NCI-H82 treated with DMSO at 0.1 percent for 48 hours (cell line): ENCODE measurements at regions not wholly inside any gene's neighbourhood (a gene's known extent, or its start where the extent isn't known, plus 50 kb on each side); places are given as distances from the start of the nearest gene placed in this dataset.

Experiments
- DNase-seq: peaks from one replicate; lab custom pipeline; 2025; ENCODE audit not compliant: unreplicated experiment; lab: John Stamatoyannopoulos, UW

- DNase-seq: no peak
Measured at GRCh38 chr15:62922514-62922913, 120.0 kb upstream of the TPM1 start.

DNA sequence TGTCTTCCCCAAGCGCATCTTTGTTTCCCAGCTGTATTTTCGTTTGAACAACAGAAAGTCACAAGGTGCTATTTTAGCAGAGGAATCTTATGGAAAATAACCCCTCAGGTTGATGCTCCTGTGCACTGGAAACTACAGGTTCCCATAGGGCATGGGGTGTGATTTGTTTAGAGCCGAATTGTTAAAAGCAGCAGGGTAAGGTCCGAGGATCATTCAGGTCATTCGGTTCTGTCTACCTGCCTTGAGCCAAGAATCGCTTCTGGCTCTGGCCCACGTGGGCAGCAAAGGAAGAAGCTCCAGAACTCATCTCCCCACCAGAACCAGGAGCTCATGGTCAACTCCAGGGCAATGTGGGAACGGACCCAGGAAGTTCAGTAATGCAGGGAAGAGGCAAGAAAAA, 116.7 kb upstream of the TPM1 start:
- no peak for DNase-seq

DNA sequence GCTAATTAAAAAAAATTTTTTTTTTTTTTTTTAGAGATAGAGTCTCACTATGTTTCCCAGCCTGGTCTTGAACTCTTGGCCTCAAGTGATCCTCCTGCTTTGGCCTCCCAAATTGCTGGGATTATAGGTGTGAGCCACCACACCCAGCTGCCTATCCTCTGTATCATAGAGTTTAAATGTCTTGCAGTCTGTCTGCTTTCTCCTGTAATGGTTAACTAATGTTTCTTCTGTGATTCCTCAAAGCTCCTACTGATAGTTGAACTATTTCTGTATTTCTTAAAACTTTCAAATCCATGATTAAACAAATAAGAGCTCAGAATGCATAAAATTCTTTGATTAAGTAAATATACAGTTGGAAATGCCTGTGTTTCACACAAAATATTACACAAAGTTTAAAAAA, 115.4 kb upstream of the TPM1 start:
- DNase-seq: no peak

GRCh38 chr15:62927836-62928235, 114.7 kb upstream of the TPM1 start:
- DNase-seq: no peak

DNA sequence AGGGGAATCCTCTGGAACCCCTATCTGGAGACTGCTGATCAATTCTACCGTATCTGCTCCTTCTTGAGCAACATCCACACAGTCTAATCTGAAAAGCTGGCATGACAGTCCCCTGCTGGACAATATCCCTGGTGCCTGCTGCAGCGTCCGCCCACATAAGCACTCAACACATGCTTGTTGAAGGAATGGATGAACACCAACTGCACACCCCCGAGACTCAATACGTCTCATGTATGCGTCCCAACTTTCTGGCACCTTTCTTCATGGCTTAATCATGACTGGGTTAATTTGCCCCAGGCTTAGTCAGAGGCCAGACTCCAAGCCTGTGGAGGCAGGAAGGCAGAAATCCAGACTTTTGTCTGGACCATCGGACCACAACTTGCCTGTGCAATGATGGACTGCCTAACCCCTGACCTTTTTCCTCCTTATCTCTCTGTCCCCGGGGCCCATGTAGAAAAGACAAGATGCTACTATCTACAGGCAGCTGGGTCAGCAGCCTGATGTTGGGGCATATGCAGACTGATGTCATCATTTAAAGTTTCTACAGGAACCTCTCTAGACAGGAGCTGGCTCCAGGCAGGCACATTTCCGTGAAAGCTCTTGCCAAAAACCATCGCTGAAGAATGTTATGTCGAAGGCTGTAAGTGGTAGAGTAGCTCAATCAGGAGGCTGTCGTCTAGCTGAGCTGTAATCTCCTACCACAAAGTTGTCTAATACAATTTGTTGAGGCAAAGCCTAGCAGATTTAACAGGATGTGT, 114.1 kb upstream of the TPM1 start:
- peak; percentile 4 for DNase-seq

GRCh38 chr15:62929000-62929357, 113.6 kb upstream of the TPM1 start:
- DNase-seq: no peak

DNA sequence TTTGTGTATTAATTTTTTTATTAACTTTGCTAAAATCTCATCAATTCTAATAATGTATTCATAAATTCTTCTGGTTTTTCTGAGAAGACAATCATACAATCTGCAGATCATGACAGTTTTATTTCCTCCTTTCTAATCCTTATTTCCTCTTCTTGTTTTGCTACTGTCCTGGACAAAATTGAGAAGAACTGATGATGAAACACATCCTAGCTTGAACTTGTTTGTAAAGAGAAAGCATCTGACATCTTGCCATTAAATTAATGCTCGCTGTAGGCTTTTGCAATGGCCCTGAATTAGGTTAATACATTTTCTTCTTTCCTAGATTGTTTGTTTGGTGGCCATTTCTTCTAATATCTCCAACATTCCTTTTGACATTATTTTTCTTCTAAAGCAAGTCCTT, 110.9 kb upstream of the TPM1 start:
- no peak for DNase-seq

DNA sequence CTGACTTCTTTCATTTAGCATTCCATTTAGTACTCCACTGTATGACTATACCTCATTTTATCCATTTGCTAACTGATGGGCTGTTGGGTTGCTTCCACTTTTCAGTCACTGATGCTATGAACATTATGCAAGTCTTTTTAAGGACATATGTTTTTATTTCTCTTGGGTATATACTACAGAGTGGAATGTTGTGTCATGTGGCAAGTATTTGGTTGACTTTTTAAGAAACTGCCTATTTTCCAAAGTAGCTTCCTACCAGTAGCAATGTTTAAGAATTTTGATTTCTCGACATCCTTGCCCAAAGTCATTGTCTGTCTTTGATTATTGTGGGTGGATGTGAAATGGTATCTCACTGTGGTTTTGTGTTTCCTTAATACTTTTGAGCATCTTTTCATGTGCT, 110.1 kb upstream of the TPM1 start:
- DNase-seq: no peak

DNA sequence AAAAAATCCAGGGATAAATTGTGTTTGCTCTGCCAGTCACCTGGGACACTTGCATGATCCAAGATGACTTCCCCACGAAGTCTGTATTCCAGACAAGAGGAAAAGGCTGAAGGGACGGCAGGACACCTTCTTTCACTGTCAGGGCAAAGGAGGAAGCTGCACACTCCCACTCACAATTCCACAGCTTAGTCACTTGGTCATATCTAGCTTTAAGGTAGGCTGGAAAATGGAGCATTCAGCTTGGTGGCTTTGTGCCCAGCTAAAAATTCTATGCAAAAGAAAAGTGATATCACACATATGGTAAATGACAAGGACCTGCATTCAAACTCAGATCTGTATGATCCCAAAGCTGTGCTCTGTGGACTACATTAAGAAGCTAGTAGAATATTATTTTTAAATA, 109.2 kb upstream of the TPM1 start:
- no peak for DNase-seq

DNA sequence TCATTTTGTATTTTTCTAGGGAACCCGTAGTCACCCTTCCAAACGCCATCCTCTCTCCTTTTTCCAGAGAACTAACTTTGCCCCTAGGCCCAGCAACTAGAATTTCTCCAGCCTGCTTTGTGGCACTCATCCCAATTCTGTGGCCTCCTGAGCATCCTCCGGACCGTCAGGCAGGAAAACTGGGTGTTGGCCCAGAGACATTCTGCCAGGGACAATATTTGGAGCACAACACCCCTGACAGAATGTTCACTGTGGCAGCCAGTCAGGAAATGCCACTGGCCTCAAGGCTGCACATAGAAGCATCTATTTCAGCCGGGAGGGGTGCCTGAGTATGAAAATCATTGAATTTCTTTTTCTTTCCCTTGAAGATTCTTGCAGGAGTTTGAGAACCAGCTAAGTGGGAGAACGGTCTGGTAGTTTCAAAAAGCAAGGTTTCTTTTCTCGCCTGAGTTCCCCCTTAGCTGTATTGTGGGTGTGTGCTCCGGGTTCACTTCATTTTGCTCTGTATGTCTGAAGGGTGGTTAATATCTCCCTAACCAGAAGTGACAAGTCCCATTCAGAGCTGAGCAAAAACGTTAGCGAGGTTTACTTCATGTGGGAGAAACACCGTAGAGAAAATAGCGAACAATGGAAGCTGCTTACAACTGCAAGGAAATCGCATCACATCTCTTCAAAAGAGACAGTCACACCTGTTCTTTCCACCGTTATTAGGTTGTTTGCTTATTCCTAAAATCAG, 108.1 kb upstream of the TPM1 start:
- DNase-seq: no peak

DNA sequence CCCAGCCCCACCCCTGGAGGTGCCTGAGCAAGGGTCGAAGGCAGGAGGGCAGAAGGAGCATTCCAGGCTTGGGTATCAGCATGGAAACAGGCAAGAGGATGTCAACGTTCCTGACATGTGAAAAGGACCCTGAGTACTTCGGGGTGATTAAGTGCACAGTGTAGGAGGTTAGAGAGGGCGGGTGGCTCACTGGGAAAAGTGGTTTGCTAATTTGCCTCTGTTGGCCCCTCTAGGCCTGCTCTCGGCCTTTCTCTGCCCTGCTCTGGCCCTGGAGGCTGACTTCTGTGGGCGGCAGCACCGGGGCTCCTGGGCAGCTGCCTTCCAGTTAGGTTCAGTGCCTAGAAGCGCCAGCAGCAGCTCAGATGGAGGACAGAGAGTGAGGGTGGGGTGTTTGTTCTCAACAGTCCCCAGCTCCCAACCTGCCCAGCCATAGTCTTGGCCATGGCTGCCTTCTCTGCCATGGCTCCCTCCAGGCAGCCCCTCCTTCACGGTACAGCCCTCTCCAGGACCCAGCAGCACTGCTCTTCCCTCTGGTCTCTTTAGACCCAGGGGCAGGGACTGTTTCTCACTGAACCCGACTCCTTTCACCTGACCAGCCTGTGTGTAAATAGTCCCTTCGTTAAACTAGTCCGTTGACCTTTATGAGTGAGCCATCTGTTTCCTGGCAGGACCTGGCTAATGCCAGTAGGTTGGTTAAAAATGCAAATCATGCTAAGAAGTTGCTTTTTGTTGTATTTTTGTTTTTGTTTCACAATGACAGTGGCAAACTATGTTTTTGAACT, 107.1 kb upstream of the TPM1 start:
- no peak for DNase-seq

DNA sequence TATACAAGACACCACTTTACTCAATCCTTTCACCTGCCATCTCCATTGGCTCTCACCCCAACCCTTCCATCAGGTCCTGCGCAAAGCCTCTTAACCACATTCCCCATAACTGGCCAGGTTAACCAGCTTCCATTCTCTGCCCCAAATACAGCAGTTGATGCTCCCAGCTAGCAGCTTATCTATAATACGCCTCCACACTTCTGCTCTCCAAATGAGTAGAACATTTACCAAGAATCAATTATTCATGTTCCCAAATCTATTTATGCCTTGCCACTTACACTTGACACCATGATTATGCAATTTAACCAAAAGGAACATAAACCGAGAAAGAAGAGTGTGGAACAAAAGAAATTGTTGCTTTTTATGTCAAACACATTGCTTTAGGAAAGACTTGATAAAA, 103.7 kb upstream of the TPM1 start:
- no peak for DNase-seq

DNA sequence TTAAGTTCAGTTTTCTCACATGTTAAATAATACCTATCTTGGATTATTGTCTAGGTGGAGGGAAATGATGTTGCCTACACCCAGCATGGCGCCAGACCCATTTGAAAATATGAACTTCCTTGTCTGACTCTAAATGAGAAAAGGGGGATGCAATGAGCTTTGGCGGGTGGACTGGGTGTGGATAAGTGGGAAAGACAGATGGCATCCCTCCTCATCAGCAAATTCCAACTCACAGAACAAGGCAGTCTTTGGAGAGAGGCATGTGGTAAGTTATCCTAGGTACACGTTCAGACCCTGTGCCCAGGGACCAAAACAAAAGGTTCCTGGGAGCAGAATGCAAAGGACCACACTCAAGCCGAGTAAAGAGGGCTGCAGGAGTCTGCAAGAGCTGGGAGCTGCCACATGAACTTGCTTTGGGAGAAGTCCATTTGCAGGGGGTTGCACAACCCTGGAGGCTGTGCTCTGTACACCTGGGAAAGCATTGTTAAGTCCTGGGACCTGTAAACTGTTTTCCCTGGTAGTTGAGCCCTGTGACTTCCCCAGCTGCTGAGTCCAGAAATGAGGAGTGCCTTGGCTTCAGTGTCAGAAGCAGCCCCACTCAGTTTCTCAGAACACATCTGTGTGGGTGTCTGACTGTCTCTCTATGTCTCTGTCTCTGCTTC, 102.3 kb upstream of the TPM1 start:
- DNase-seq: no peak

DNA sequence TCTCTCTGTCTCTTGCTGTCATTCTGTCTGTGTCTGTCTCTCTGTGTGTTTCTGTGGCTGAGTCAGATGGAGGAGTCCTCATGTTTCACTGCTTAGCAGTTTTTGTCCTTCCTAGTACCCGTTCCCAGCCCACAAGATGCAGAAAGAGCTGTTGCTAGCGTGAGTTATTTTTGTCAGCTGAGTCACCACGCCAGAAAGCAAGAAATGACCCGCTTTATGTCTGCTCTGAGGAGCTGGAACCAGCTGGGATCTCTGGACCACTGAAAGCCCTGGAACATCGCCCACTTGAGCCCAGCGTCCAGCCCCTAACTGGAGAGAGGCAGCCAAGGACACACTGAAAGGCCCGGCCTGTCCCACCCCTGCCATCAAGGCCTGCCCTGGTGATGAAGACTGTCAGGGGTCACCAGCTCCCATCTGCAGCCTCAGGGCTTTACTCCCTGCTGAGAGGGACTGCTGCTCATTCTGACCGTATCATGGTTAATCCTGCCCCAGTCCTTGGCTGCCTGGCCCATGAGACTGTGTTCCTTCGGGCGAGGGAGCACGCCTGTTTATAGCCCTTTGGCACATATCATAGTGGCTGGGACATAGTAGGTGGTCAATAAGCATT, 101.7 kb upstream of the TPM1 start:
- no peak for DNase-seq

- no peak for DNase-seq
Measured at GRCh38 chr15:62941699-62942098, 100.8 kb upstream of the TPM1 start.

DNA sequence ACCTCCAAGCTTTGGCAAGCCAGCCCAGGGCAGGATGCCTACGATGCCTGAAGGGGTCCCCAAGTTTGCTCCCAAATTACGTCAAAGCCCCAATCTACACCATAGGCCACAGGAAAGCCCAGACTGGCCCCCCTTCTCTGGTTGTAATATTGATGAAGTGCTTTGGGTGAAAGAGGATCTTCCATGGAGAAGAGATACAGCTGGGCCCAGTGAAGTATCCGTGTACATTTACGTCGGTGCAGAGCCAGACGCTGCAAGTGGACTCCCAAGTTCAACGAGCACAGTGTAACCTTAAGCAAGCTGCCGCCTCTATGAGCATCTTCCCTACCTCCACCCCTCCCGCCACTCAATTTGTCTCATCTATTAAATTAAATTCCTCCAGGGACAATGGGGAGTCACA, 100.1 kb upstream of the TPM1 start:
- DNase-seq: no peak

DNA sequence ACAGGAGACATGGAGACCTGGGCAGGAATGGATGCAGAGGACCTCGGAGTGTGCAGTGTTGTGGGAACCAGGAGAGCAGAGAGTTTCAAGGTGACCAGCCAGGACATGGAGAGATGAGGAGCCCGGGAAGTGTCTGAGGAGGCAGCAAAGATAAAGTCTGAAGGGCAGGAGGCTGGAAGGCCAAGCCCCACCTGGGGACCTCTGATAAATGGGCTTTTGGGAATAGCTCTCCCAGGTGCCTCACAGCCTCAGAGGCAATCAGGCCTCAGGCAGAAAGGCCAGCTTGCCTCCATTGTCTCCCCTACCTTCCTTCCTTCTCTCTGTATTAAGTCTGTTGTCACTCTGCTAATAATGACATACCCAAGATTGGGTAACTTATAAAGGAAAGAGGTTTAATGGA, 97.5 kb upstream of the TPM1 start:
- DNase-seq: no peak

GRCh38 chr15:62945760-62946159, 96.8 kb upstream of the TPM1 start:
- no peak for DNase-seq

DNA sequence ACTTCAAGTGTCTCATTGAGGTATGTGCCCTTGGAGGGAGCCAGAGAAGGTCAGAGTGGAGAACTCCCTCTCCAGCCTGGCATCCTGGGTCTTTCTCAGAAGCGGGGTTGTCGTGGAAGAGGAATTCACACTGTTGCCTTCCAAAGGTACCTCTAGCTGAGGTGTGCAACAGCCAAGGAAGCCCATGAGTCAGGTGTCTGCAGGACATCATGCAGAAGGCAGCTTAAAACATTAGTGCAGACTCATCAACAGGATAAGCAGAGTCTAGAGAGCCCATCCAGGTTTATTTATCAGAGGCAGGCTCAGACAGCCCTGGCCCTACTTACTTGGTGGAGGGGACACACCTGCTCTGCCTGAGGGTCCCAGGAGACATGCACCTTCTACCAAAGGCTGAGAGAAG, 95.6 kb upstream of the TPM1 start:
- no peak for DNase-seq

- DNase-seq: no peak
Measured at GRCh38 chr15:62950462-62950931, 92.0 kb upstream of the TPM1 start.

DNA sequence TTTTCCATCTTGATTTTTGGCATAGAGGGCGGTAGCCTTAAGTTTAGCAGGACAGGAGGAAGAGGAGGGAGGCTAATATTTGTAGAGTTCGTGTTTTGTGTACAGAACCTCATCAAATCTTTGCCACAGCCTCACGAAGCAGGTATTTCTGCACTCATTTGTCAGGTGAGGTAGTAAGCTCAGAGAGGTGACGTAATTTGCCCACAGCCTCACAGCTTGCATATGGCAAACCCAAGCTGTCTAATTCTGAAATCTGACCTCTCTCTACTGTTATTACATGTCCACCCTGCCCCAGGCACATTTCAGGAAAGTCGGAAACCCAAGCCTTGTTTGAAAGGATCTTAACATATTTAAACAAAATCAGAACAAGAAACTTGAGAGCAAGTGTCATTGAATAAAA, 91.1 kb upstream of the TPM1 start:
- no peak for DNase-seq
